HL-60/S4 treated with retinoic acid at 250 ng/mL for 4 days and 3 days (cell line): ENCODE measurements at regions not wholly inside any gene's neighbourhood (a gene's known extent, or its start where the extent isn't known, plus 50 kb on each side); places are given as distances from the start of the nearest gene placed in this dataset.

Experiments used
- in situ Hi-C: fragments of 300-500 bp; cut with MboI; formaldehyde crosslinking; loops from 2 replicates; pipeline ENCODE4 v1.7.0; 2022; ENCODE audit warnings: low sequenced_read_pairs

DNA sequence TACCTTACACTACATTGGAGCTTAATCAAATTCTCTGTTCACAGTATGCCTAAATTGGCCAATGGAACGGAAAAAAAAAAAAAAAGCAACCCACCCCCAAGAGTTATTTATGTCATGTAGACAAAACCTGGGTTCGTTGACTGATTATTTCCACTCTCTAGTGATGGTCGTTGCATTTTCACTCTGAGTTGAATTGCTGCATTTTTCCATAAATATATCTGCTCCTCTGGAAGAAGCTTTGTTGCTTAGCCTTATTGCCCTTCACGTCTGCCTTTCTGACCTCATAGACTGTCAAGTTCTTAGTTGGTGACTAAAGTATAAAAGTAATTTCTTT lies 90.2 kb upstream of the RUNX1 start:
- in situ Hi-C loops = no loop called here

DNA sequence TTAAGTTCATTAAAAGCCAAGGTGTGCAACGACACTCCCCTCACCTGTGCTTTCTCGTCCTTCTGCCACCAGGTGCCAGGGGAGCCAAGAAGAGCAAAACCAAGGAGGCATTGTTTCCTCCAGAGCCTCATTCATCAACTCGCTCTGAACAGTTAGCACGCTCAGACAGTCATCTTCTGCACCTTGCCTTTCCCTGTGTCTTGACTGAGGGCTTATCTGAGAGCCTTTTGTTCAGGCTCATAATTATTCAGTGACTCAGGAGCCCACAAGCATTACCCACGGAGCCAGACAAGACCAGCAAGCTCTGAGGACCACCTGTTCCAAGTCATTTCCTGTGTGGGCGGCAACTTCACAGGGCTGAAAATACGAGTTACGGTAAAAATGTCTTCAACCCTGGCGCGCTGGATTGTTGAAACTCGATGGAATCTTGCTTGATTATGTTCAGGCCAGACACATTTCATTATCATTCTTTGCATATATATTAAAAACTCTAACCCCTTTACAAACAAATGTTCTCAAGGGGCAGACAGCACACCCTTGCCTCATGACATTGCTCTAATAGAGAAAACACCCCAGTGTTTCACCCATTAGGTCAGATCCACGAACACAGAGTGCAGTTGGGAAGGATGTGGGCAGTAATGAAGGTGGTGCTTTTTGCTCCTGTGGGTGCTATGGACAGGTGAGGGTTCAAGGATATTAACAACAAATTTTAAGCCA lies 89.7 kb upstream of the RUNX1 start:
- in situ Hi-C loops = no loop called here

DNA sequence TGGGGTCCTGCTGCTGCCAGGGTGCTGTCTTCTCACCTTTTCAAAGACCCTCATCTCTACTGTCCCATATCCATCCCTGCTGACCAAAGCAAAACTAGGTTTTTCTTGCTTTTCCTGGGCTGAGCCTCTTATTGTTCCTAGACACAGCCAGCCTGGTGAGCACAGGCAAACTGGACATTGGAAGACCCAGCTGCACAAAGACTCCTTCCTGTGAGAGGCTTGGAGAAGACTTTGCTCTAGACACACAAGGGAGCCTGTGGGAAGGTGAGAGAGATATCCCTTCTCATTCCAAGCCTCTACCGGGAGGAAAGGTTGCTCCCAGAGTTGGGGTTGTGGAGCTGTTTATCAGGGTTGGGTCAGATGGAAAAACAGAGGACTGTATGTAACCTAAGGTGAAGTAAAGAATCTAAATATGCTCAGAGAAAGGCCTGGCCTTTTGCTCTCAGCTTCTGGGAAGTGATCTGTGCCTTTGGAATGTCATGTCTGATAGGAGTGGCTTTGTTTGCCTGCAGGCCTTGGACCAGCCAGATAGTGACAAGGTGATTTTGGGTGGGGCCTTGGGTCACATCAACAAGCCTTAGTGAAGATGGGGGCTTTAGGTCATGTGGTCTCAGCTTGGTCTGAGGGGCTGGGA lies 87.6 kb upstream of the RUNX1 start:
- in situ Hi-C loops = no loop called here

DNA sequence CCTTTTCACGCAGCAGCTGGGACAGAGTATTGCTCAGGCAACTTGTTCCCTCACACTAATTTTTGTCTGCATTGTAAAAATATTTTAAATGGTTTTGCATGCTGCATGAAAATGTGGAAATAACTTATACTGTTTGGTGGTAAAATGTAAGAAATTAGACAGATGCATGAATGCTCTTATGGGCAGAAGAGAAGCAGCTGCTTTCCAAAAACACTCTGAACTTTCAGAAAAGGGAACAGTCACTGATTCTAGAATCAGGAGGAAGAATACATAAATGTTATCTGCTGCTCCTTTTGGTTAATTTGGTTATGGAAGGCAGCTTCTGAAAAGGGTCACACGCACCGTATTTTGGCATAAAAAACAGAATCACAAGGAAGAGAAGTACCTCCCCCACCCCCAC lies 87.0 kb upstream of the RUNX1 start:
- in situ Hi-C loops = no loop called here

DNA sequence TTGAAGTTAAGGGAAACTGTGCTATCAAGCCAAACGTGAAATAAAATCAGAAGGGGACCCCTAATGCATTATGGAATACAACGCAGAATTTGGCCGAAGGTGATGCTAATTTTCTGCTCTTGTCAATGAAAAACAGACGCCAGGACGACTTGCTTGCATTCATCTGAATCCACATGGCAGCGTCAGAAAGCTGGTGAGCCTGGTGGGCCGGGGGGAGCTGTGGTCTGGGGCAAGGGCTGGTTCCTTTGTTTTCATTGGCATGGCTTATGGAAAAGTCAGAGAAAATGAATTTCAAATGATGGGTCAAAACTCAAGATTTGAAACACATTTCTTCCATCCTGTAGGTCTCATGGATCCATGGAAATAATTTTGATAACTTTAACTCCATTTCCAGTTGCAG lies 86.4 kb upstream of the RUNX1 start:
- in situ Hi-C loops = no loop called here

DNA sequence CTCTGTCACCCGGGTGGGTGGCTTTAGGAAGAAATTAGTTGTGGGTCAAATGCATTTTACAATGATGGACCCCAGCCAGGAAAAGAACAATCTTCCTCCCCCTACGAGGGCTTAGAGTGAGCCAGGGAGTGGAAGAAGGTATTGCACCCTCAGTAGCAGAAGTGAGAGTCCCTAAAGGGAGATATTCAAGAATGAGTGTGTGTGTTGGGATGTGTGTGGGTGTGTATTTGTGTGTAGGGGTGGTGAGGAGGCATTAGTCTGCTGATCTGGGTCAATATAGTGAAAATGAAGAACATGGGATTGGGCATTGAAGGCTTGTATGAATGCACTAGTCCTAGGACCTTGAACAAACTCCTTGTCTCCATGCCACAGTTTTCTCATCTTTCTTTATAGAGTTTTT lies 85.2 kb upstream of the RUNX1 start:
- in situ Hi-C loops = no loop called here

DNA sequence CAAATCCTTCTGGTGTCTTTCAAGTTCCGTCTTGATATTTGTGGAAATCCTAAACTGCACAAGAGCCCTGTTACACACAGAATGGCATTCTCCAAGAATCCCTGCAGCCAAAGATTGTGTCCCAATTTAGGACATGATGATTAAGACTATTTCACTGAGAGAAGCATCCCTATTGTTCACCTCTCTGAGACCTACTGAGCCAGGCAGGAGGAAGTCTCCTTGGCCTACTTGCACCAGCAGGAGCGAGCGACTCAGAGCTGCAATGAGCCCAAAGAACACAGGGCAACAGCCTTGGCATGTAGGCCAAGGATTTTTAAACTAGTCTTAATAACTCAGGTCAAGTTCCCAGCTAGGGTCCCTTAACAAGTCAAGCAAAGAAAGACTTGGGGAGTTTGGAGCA lies 79.4 kb upstream of the RUNX1 start:
- in situ Hi-C loops = no loop called here

DNA sequence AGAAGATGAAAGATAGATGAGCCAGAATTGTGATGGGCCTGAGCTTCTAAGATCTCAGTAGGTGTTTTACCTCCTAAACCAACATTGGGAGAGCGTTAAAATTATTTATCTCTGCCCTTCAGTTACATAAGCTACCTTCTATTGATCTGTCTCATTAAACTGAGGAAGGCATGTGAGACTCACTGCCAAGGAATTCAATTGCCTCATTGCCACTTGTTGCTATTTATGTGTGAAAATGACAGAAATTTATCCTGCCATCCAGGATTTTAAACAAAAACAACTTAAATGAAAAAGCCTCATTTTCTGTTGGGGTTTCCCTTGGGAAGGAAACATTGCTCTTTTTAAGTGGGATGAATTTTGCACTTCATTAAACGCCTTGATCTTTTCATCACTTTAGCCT lies 78.7 kb upstream of the RUNX1 start:
- in situ Hi-C loops = no loop called here

DNA sequence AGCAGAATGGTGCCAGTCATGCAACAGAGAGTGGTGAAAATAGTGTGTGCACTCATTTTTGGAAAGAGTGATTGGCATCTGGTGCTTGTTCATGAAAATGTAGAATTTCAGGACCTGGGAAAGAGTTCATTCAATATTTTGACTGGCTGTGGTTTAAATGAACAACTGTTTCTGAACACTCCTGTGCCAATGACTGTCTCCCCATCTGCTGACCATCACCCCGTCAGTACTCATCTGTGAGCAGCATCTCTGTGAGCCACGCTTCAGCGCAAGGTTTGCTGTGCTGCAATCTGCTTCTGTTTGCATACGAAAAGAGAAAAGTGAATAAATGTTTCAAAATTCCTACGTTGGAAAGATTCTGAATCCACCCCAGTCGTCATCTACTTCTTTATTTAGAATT lies 77.9 kb upstream of the RUNX1 start:
- in situ Hi-C loops = no loop called here

DNA sequence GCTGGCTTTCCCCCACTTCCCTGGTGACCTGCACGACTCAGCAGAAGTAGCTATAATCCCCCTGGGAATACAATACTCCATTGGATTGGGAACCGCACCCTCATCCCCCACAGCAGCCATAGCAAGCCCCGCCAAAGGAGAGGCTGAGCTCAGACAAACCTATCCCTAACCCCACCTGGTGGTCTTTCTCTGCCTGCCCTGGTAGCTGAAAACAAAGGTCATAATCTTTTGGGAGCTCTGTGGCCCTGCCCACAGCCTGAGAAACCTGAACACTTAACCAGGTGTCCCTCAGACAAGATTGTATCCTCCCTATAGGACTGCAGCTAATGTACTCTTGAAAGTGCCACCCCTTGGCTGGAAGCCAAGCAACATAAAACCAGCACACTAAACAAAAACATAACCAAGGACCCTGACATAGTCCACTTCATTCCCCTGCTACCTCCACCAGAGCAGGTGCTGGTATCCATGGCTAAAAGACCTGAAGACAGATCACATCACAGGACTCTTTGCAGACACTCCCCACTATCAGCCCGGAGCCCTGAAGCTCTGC lies 71.6 kb upstream of the RUNX1 start:
- in situ Hi-C loops = no loop called here

DNA sequence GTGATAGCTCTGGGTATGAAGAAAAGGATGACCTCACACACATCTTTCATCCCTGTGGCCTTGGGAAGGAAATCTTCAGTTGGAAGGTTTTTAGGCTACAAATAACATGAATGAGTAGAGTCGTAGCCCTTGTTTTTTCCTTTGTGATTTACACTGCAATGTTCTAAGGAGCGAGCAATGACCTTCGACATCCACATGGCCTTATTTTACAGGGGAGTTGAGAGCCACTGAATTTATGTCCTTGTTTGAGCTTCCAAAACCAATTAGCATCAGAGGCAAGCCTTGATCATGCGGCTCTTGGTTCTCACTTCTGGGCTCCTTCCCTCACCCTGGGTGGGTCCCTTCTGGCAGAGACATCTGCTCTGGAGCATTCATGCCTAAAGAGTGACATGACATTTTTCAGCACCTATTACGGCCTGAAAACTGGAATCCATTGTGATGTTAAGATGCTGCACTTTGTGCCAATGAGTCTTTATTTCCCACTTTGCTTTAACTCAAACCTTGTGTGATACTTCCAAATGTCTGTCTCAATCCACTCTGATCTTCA lies 70.5 kb upstream of the RUNX1 start:
- in situ Hi-C loops = no loop called here

DNA sequence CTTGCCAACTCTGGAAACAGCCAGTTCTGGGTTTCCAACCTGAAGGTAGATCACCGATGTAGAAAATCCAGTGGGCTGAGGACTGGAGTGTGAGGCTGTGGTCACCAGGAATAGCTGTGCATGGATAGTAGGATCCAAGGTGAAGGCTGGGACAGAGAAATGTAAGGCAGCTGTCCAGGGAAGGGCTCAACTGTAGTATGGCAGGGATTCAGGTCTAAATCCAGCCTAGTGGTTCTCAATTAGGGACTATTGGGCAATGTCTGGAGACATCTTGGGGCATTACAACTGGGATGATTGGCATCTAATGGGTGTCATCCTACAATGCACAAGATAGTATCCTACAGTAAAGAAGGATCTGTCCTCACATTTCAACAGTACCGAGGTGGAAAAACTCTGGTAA lies 67.7 kb upstream of the RUNX1 start:
- in situ Hi-C loops = no loop called here

DNA sequence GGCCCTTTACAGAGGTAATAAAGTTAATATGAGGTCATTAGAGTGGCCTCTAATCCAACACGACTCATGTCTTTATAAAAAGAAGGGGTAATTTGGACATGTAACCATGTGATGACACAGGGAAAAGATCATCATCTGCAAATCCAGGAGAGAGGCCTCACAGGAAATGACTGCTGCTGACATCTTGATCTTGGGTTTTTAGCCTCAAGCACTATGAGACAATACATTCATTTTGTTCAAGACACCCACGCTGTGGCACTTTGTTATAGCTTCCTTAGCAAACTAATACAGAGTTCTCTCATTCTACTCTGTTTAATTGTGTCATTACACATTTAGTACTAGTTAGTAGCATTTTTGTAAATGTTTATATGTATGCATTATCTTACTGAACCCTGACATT lies 64.0 kb upstream of the RUNX1 start:
- in situ Hi-C loops = no loop called here

DNA sequence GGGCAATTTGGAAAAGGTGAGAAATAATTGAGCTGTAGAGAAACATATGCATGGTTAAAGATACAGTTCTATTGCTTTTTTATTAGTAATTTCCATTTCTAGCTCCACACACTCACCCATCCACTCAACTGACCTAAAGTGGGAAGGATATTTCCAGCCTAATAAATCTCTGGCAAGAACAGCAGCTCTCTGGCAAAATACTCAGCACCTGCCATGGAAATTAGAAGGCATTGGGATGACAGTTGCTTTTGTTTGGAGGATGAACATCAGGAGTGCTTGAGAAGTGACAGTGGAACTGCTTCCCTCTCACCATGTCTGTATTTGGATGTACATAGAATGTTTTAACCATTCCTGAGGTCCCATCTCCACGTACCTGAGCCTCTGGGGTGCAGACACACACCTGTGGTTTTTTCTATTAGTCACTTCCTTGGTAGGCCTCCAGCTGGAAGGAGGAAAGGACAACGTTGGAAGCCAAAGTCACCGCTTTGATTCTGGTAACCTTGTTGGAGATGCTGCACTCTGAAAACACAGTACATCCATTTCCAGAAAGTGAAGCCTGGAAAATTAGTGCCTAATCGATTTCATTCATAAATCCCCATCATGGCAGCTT lies 62.3 kb upstream of the RUNX1 start:
- in situ Hi-C loops = no loop called here

DNA sequence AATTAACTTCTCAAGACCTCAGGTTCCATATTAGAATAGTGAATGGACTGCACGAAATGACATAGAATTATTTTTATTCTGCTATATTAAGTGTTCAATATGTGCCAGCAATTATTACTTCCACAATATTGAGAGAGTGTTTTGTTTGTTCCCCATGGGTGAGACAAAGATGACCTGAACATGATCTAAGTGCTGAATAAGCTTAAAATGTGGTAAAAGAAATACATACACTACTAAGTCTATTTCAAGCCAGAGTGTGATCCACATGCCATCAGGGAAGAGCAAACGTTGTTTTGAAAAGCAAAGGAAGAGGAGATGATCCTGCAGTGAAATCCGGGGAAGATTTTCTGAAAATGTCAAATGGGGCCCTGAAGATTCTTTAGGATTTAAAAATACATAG lies 59.8 kb upstream of the RUNX1 start:
- in situ Hi-C loops = no loop called here

DNA sequence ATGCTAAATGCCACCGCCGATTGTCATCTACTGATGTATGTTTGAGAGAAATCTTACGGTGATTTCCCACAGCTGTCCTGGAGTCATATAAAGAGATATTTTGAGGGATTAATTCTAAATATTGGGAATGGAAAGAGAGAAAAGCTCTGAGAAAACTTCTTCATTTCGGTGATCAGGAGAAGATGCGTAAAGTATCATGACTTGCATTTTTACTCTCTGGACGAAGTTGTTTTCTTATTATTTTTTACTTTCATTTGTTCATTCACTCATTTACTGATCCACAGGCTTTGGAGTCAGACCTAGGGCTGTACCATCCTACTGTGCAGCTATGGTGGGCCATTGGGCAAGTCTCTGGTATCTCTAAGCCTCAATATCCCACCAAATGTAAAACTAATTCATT lies 58.4 kb upstream of the RUNX1 start:
- in situ Hi-C loops = no loop called here

DNA sequence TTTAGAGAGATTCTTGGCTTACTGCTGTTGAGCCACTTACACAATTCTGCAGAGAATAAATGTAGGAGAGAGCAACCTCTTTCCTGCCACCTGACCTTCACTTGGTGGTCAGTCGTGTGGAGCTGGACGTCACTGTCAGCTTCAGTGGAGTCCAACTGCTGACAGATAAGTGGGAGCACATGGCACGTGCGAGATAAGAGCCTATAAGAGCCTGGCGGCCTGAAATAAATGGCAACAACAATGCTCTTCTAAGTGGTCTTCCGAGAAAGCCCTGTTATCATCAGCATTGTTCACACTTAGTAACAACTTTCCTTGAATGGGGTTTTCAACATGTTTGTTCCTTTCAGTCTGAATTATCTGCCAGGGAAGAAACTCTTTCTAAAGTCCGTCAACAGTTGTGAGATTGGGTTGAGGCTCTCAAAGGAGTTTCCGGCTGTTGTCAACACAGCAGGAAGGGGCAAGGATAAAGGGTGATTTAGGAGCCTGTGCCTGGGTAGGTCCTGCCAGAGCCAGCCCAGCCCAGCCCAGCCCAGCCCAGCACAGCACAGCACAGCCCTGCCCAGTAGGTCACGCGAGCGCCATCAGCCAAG lies 57.2 kb upstream of the RUNX1 start:
- in situ Hi-C loops = no loop called here

DNA sequence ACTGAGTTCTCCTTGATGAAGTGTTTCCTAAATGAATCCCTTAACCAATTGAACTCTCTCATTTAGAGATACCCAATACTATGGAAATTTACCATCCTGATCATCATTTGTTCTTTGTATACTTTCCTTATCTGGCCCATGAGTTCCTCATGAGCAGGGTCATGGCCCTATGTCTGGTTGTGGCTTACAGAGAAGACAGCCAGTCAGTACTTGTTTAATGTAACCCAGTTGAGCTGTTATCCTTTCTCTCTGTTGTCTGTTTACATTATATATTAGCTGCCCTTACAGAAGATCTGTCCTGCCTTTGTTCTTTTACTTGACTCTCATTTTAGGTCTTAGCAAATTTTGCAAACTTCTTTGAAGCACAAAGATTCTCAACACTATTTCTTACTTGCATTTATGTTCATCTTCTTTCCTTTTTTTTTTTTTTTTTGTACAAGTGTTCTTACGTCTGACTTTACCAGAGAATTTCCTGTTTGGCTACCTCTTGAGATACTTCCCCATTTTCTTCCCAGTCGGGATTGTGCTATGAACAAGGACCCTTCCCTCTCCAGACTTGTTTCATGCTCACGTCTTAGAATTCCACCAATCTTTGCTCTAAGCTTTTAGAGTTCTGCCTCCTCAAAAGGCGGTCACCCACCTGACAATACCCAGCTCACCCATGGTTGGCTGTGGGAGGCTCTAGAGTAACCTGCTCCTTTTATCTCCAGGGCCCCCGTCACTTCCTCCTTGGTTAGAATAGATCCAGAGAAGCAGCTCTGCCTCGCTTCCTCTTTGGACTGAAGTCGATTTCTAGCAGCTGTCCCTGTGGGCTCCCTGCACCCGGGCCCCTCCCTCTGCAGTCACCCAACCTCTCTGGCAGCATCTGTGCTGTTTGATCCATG lies 53.6 kb upstream of the RUNX1 start:
- in situ Hi-C loops = no loop called here

DNA sequence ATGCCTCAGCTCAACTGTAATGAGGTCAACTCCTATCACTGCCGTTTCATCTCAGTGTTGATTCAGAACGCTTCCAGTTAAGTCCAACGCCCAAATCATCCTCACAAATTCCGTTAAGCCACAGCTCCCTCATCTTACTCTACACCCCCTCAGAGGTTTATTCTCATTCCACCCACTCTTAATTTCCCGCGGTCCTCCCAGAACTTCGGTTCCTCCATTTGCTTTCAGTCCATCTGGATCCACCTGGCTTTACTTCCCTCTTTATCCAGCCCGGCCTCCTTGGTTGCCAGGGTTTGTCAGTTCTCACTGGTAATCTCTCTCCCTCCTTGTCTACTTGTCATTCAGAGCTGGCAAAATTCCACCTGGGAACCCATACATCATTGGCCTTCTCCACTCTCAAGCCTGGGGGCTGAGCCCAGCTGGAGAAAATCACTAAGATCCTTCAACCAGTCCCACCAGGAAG lies 51.3 kb upstream of the RUNX1 start:
- in situ Hi-C loops = no loop called here

DNA sequence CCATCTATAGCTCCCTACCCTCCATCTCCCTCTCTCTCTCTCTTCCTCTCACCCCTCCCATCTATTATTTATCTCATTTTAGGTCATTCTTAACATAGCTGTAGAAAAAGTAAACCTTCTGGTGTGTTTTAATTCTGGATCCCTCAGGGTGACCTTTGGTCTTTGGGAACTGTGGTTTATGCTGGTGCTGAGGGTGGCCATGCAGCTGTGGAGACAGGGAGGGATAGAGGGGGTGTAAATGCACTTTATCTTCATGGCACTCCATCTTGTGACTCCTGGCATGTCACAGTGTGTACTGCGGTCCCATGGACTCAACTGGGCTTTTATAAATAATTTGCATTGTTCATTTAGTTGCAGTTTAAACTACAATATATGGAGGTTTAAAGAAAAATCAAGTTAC lies 50.2 kb upstream of the RUNX1 start:
- in situ Hi-C loops = no loop called here
